ENCODE measurements at regions not wholly inside any gene's neighbourhood (a gene's known extent, or its start where the extent isn't known, plus 50 kb on each side); places are given as distances from the start of the nearest gene placed in this dataset.

- no peak for TF ChIP-seq Cebpa-rat (IDR thresholded peaks at IDR 0.05)
- H3K4me3 ChIP-seq, result no peak overlapping the region
- no peak overlapping the region for H3K27ac ChIP-seq
These were observed 90.5 kb upstream of the NSMCE3 start for GRCh38 chr15:29360152-29360551.

GRCh38 chr15:29356786-29357185 lies 87.2 kb upstream of the NSMCE3 start:
- H3K4me1 ChIP-seq, result no peaks in the 10 kb centered on the region
- no peak overlapping the region for H3K27ac ChIP-seq
- H3K27me3 ChIP-seq, result no peaks in the 10 kb centered on the region
- TF ChIP-seq Cebpa-rat (IDR thresholded peaks at IDR 0.05), result no peak
- H3K4me3 ChIP-seq, result no peak overlapping the region
- no peak overlapping the region for H3K9ac ChIP-seq
- no peaks in the 10 kb centered on the region for H3K36me3 ChIP-seq
- H3K9me3 ChIP-seq (replicated peaks in 1 of 11), result no peaks in the 10 kb centered on the region
- H3K4me2 ChIP-seq, result no peak overlapping the region
- H4K20me1 ChIP-seq, result no peaks in the 10 kb centered on the region

More at GRCh38 chr15:29360152-29360551, 90.5 kb upstream of the NSMCE3 start:
- no peaks in the 10 kb centered on the region for H3K9me3 ChIP-seq (replicated peaks in 1 of 11)
- no peak overlapping the region for H3K9ac ChIP-seq
- no peaks in the 10 kb centered on the region for H3K36me3 ChIP-seq
- H3K27me3 ChIP-seq, result no peaks in the 10 kb centered on the region
- no peaks in the 10 kb centered on the region for H3K4me1 ChIP-seq
- H3K4me2 ChIP-seq, result no peak overlapping the region
- H4K20me1 ChIP-seq, result no peaks in the 10 kb centered on the region

GRCh38 chr15:29355477-29355876 lies 85.9 kb upstream of the NSMCE3 start:
- H3K27me3 ChIP-seq, result no peaks in the 10 kb centered on the region

GRCh38 chr15:29352402-29352801 lies 82.8 kb upstream of the NSMCE3 start:
- Histone ChIP-seq H3K27me3 (no peaks in the 10 kb centered on the region), H3K36me3 (no peaks in the 10 kb centered on the region)
- no peak for TF ChIP-seq Cebpa-rat (IDR thresholded peaks at IDR 0.05)

More at GRCh38 chr15:29355477-29355876, 85.9 kb upstream of the NSMCE3 start:
- Histone ChIP-seq H4K20me1 (no peaks in the 10 kb centered on the region), H3K9ac (no peak overlapping the region), H3K4me3 (no peak overlapping the region), H3K9me3 (replicated peaks in 1 of 11) (no peaks in the 10 kb centered on the region), H3K4me2 (no peak overlapping the region), H3K4me1 (no peaks in the 10 kb centered on the region), H3K27ac (no peak overlapping the region), H3K36me3 (no peaks in the 10 kb centered on the region)
- TF ChIP-seq Cebpa-rat (IDR thresholded peaks at IDR 0.05), result no peak

GRCh38 chr15:29349196-29349595 lies 79.6 kb upstream of the NSMCE3 start:
- no peaks in the 10 kb centered on the region for H4K20me1 ChIP-seq
- no peak overlapping the region for H3K9ac ChIP-seq
- no peaks in the 10 kb centered on the region for H3K27me3 ChIP-seq
- H3K36me3 ChIP-seq, result no peaks in the 10 kb centered on the region
- no peak overlapping the region for H3K4me3 ChIP-seq
- H3K4me2 ChIP-seq, result no peak overlapping the region
- no peak overlapping the region for H3K27ac ChIP-seq
- H3K9me3 ChIP-seq (replicated peaks in 1 of 11), result no peaks in the 10 kb centered on the region
- no peak for TF ChIP-seq Cebpa-rat (IDR thresholded peaks at IDR 0.05)
- H3K4me1 ChIP-seq, result peaks cover 0 to 11% (median 0%) of the 10 kb centered on the region in 10 experiments; a peak in 4 of 20 replicates

More at GRCh38 chr15:29352402-29352801, 82.8 kb upstream of the NSMCE3 start:
- Histone ChIP-seq H3K4me3 (no peak overlapping the region), H3K27ac (no peak overlapping the region), H3K9me3 (replicated peaks in 1 of 11) (no peaks in the 10 kb centered on the region), H3K4me2 (no peak overlapping the region), H3K4me1 (no peaks in the 10 kb centered on the region), H4K20me1 (no peaks in the 10 kb centered on the region), H3K9ac (no peak overlapping the region)

GRCh38 chr15:29348336-29348914 lies 78.8 kb upstream of the NSMCE3 start:
- Histone ChIP-seq H3K9ac (no peak overlapping the region), H3K4me3 (no peak overlapping the region), H3K36me3 (no peaks in the 10 kb centered on the region), H3K4me2 (no peak overlapping the region), H4K20me1 (no peaks in the 10 kb centered on the region), H3K9me3 (replicated peaks in 1 of 11) (no peaks in the 10 kb centered on the region), H3K27me3 (no peaks in the 10 kb centered on the region), H3K4me1 (peaks cover 0 to 11% (median 0%) of the 10 kb centered on the region in 10 experiments; a peak in 4 of 20 replicates), H3K27ac (no peak overlapping the region)
- no peak for TF ChIP-seq Cebpa-rat (IDR thresholded peaks at IDR 0.05)

GRCh38 chr15:29346998-29347397 lies 77.4 kb upstream of the NSMCE3 start:
- H3K9ac ChIP-seq, result no peak overlapping the region
- no peaks in the 10 kb centered on the region for H3K27me3 ChIP-seq
- no peaks in the 10 kb centered on the region for H4K20me1 ChIP-seq
- no peak overlapping the region for H3K27ac ChIP-seq
- TF ChIP-seq Cebpa-rat (IDR thresholded peaks at IDR 0.05), result no peak
- H3K4me3 ChIP-seq, result no peak overlapping the region
- no peak overlapping the region for H3K4me2 ChIP-seq
- no peaks in the 10 kb centered on the region for H3K9me3 ChIP-seq (replicated peaks in 1 of 11)
- no peaks in the 10 kb centered on the region for H3K36me3 ChIP-seq
- peaks cover 0 to 11% (median 0%) of the 10 kb centered on the region in 10 experiments; a peak in 4 of 20 replicates for H3K4me1 ChIP-seq

- Histone ChIP-seq H3K27me3 (no peaks in the 10 kb centered on the region), H3K27ac (no peak overlapping the region), H4K20me1 (no peaks in the 10 kb centered on the region), H3K36me3 (no peaks in the 10 kb centered on the region), H3K4me1 (peaks cover 0 to 11% (median 0%) of the 10 kb centered on the region in 10 experiments; a peak in 4 of 20 replicates), H3K9ac (no peak overlapping the region), H3K9me3 (replicated peaks in 1 of 11) (no peaks in the 10 kb centered on the region), H3K4me3 (no peak overlapping the region), H3K4me2 (peak overlapping the region in 4 of 11 experiments; percentile 24 to 40 (median 28); a peak in 4 of 22 replicates)
- TF ChIP-seq Cebpa-rat (IDR thresholded peaks at IDR 0.05), result no peak
These were observed 76.2 kb upstream of the NSMCE3 start for GRCh38 chr15:29345549-29346525.

GRCh38 chr15:29344474-29344873 lies 74.9 kb upstream of the NSMCE3 start:
- Histone ChIP-seq H3K27me3 (no peaks in the 10 kb centered on the region), H3K4me3 (no peak overlapping the region), H3K36me3 (no peaks in the 10 kb centered on the region), H3K9me3 (replicated peaks in 1 of 11) (no peaks in the 10 kb centered on the region), H3K4me1 (peaks cover 0 to 11% (median 0%) of the 10 kb centered on the region in 10 experiments; a peak in 4 of 20 replicates), H4K20me1 (no peaks in the 10 kb centered on the region; a peak in 1 of 22 replicates), H3K27ac (no peak overlapping the region), H3K4me2 (no peak overlapping the region), H3K9ac (no peak overlapping the region)
- no peak for TF ChIP-seq Cebpa-rat (IDR thresholded peaks at IDR 0.05)
